ENCODE measurements at regions not wholly inside any gene's neighbourhood (a gene's known extent, or its start where the extent isn't known, plus 50 kb on each side); places are given as distances from the start of the nearest gene placed in this dataset.
A peak's percentile ranks its signal among the peaks of the same experiment; 100 is the strongest.
"Not testable (repeated sequence)": the region's sequence is repeated elsewhere in the genome, so short reads cannot be mapped to it uniquely, and the experiment has no call there.

GRCh38 chrX:136975684-136976470, 57.9 kb downstream of the GPR101 start:
- no peak for DNase-seq

GRCh38 chrX:136967966-136968365, 65.8 kb downstream of the GPR101 start:
- DNase-seq: no peak

GRCh38 chrX:136963973-136964372, 69.8 kb downstream of the GPR101 start:
- no peak for DNase-seq

GRCh38 chrX:136961594-136962135, 72.1 kb downstream of the GPR101 start:
- no peak for DNase-seq

- no peak for DNase-seq
Observed at GRCh38 chrX:136954930-136955329, 74.4 kb upstream of the RBMX start.

GRCh38 chrX:136953867-136954787, 73.6 kb upstream of the RBMX start:
- peak; percentile 47 for DNase-seq

- no peak for DNase-seq
Observed at GRCh38 chrX:136950211-136950610, 69.7 kb upstream of the RBMX start.

GRCh38 chrX:136941396-136942337, 61.1 kb upstream of the RBMX start:
- DNase-seq: no peak

- no peak for DNase-seq
Observed at GRCh38 chrX:136936183-136936549, 55.6 kb upstream of the RBMX start.

- DNase-seq: not testable (repeated sequence)
Observed at GRCh38 chrX:136935533-136936182, 55.1 kb upstream of the RBMX start.

GRCh38 chrX:136934652-136935051, 54.1 kb upstream of the RBMX start:
- not testable (repeated sequence) for DNase-seq

GRCh38 chrX:136933611-136934145, 53.2 kb upstream of the RBMX start:
- DNase-seq: no peak

GRCh38 chrX:136931661-136932060, 51.1 kb upstream of the RBMX start:
- DNase-seq: no peak

Data from right forelimb (tissue), 1 donor.